Lung (tissue), 11 donors: ENCODE measurements at regions not wholly inside any gene's neighbourhood (a gene's known extent, or its start where the extent isn't known, plus 50 kb on each side); places are given as distances from the start of the nearest gene placed in this dataset.

Experiments
- ATAC-seq: fragments of 200-7000 bp; cut with Tn5 transposase; one replicate; pipeline ENCODE4 v1.9.1; 2020; ENCODE audit warnings: moderate number of reproducible peaks; ENCODE audit not compliant: insufficient read depth, low FRiP score
- DNase-seq, 3 donors: peaks; one replicate each; pipeline ENCODE4 v3.0.0-alpha.2; 2013 to 2017
- H3K27ac ChIP-seq, 2 donors: one replicate each; pipeline ENCODE4 v1.5.1; 2013; ENCODE audit warnings: mild to moderate bottlenecking in 2 of 2, moderate library complexity in 2 of 2, control low read depth in 1 of 2, inconsistent platforms in 1 of 2, low read depth in 1 of 2, low read length in 1 of 2
- H3K27me3 ChIP-seq, 3 donors: one replicate each; pipeline ENCODE4 v1.5.1; 2013; ENCODE audit warnings: low read length in 2 of 3; ENCODE audit not compliant: control insufficient read depth in 3 of 3, insufficient read depth in 3 of 3
- H3K36me3 ChIP-seq, 4 donors: one replicate each; pipeline ENCODE4 v1.5.1; 2013; ENCODE audit warnings: low read length in 4 of 4, mild to moderate bottlenecking in 1 of 4, moderate library complexity in 1 of 4; ENCODE audit not compliant: control insufficient read depth in 4 of 4, insufficient read depth in 4 of 4
- H3K4me1 ChIP-seq, 5 donors: one replicate each; pipeline ENCODE4 v1.5.1; 2013; ENCODE audit warnings: low read length in 5 of 5, mild to moderate bottlenecking in 2 of 5, moderate library complexity in 1 of 5; ENCODE audit not compliant: control insufficient read depth in 5 of 5, insufficient read depth in 5 of 5
- H3K4me3 ChIP-seq: one replicate; pipeline ENCODE4 v1.5.1; 2013; ENCODE audit warnings: mild to moderate bottlenecking, control low read depth, moderate library complexity
- H3K9ac ChIP-seq, 2 donors: one replicate each; pipeline ENCODE4 v1.5.1; 2013; ENCODE audit warnings: low read length in 2 of 2, control low read depth in 1 of 2; ENCODE audit not compliant: insufficient read depth in 1 of 2
- H3K9me3 ChIP-seq, 4 donors: one replicate each; pipeline ENCODE4 v1.5.1; 2013; ENCODE audit warnings: low read length in 3 of 4, mild to moderate bottlenecking in 1 of 4, moderate library complexity in 1 of 4; ENCODE audit not compliant: control insufficient read depth in 4 of 4, insufficient read depth in 3 of 4
- WGBS, 2 donors: extraction: QIAGEN DNeasy Blood & Tissue Kit; methylation state at CpG; one replicate each; pipeline ENCODE4 v1.1.7; 2013; 5-methylcytosine and 5-hydroxymethylcytosine counted together
- TF ChIP-seq, protein P1 (sequence below): IDR thresholded peaks from 2 replicates; pipeline ENCODE4 v1.5.1; 2012; ENCODE audit warnings: mild to moderate bottlenecking; ENCODE audit errors: control extremely low read depth, extremely low read depth
- donor health status: control.
- donor health status: control.
- donor health status: Bipolar disorder and iron deficiency.
- donor health status: healthy.
- donor health status: DM: yes; HTN: yes; CAD: no.

DNA sequence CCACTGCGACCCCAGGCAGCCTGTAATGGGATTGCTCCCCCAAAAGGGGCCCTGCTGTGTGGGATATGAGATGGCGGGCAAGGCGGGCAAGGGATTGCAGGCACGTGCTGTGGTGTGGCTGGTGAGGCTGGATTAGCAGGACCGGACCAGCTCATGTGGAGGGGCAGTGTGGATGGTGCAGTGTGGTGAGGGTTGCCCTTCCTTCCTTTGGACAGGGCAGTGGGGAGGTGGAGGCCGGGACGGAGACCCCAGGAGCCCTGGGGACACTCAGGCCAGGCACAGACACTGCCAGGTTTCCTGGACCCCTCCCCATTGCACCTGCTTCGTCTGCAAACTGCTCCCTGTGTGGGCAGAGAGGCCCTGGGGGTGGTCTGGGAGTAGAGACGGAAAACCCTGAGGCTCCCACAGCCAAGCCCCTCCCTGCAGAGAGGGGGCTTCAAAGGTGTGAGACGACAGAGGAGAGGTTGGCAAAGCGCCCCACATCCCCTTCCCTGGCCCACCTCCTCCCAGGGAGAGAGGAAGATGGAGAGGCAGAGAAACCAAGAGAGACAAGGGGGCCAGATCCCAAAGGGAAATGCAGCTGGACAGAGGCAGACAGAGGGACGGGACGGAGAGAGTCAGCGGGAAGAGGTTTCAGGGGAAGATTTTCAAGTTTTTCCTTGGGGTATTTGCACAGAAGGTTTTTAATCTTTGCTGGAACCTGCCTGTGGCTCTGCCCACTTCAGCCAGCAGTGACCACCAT lies 89.2 kb downstream of the MICALL2 start:
- no peaks in the 10 kb centered on the region for H3K36me3 ChIP-seq
- no peaks in the 10 kb centered on the region for H3K4me1 ChIP-seq
- peaks cover 0 to 17% (median 0%) of the 10 kb centered on the region in 4 donors for H3K9me3 ChIP-seq
- H3K9ac ChIP-seq, result no peak overlapping the region
- no peak overlapping the region for H3K27ac ChIP-seq
- H3K27me3 ChIP-seq, result peaks cover 3 to 64% (median 30%) of the 10 kb centered on the region in 3 donors
- ATAC-seq (no peak), DNase-seq (no peak)
- 27 to 29% methylated on average over 14 of the region's 14 CpGs for WGBS, 2 donors
- TF ChIP-seq, protein P1, sequence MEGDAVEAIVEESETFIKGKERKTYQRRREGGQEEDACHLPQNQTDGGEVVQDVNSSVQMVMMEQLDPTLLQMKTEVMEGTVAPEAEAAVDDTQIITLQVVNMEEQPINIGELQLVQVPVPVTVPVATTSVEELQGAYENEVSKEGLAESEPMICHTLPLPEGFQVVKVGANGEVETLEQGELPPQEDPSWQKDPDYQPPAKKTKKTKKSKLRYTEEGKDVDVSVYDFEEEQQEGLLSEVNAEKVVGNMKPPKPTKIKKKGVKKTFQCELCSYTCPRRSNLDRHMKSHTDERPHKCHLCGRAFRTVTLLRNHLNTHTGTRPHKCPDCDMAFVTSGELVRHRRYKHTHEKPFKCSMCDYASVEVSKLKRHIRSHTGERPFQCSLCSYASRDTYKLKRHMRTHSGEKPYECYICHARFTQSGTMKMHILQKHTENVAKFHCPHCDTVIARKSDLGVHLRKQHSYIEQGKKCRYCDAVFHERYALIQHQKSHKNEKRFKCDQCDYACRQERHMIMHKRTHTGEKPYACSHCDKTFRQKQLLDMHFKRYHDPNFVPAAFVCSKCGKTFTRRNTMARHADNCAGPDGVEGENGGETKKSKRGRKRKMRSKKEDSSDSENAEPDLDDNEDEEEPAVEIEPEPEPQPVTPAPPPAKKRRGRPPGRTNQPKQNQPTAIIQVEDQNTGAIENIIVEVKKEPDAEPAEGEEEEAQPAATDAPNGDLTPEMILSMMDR, result no peak
- no peak overlapping the region for H3K4me3 ChIP-seq

- H3K9me3 ChIP-seq, result peaks cover 0 to 11% (median 0%) of the 10 kb centered on the region in 4 donors
- no peak overlapping the region for H3K4me3 ChIP-seq
- H3K27me3 ChIP-seq, result peaks cover 3 to 59% (median 29%) of the 10 kb centered on the region in 3 donors
- no peak for ATAC-seq
- TF ChIP-seq, protein P1, result no peak
- 80 to 82% methylated on average over 9 of the region's 9 CpGs for whole genome bisulfite sequencing, 2 donors
- H3K27ac ChIP-seq, result no peak overlapping the region
- no peak for DNase-seq
- no peaks in the 10 kb centered on the region for H3K36me3 ChIP-seq
- no peak overlapping the region for H3K9ac ChIP-seq
- H3K4me1 ChIP-seq, result no peaks in the 10 kb centered on the region
Observed at GRCh38 chr7:1370738-1371137, 88.5 kb downstream of the MICALL2 start.

DNA sequence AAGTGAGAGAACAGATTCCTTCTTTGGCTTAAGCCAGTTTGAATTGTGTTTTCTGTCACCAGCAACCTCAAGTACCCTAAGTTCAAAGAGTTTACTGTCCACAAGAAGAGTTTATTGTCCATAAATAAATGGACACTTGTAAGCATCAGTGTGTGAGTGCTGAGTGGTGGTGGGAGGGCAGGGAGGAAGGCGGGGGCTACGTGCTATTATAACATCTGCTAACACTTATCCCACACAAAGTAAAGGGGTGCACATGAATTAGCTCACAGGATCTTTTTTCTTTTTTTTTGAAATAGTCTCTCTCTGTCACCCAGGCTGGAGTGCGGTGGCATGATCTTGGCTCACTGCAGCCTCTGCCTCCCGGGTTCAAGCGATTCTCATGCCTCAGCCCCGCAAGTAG lies 87.2 kb downstream of the MICALL2 start:
- Histone ChIP-seq H3K27ac (no peak overlapping the region), H3K4me3 (no peak overlapping the region), H3K9me3 (peaks cover 0 to 3% (median 0%) of the 10 kb centered on the region in 4 donors), H3K36me3 (no peaks in the 10 kb centered on the region), H3K27me3 (peaks cover 0 to 48% (median 27%) of the 10 kb centered on the region in 3 donors), H3K9ac (no peak overlapping the region), H3K4me1 (no peaks in the 10 kb centered on the region)
- WGBS, 2 donors, result 84 to 87% methylated on average over 6 of the region's 6 CpGs
- TF ChIP-seq, protein P1, result no peak
- DNase-seq, result no peak
- no peak for ATAC-seq
